Mucosa of stomach (tissue), 1 donor: ENCODE measurements at regions not wholly inside any gene's neighbourhood (a gene's known extent, or its start where the extent isn't known, plus 50 kb on each side); places are given as distances from the start of the nearest gene placed in this dataset.

Experiments
- H3K27me3 ChIP-seq: one replicate; pipeline ENCODE4 v1.7.0; 2013; ENCODE audit warnings: mild to moderate bottlenecking, low read length; ENCODE audit not compliant: control insufficient read depth, insufficient read depth
- H3K36me3 ChIP-seq: one replicate; pipeline ENCODE4 v1.7.0; 2013; ENCODE audit warnings: low read length; ENCODE audit not compliant: control insufficient read depth, insufficient read depth
- H3K4me1 ChIP-seq: one replicate; pipeline ENCODE4 v1.7.0; 2013; ENCODE audit warnings: mild to moderate bottlenecking, low read length; ENCODE audit not compliant: control insufficient read depth, insufficient read depth
- H3K4me3 ChIP-seq: one replicate; pipeline ENCODE4 v1.7.0; 2013; ENCODE audit warnings: low read length
- H3K9ac ChIP-seq: one replicate; pipeline ENCODE4 v1.7.0; 2013; ENCODE audit warnings: mild to moderate bottlenecking, low read length, moderate library complexity
- H3K9me3 ChIP-seq: one replicate; pipeline ENCODE4 v1.7.0; 2013; ENCODE audit warnings: mild to moderate bottlenecking, low read length, moderate library complexity; ENCODE audit not compliant: control insufficient read depth
- donor health status: Pancreatic carcinoma.

- Histone ChIP-seq H3K36me3 (no peaks in the 10 kb centered on the region), H3K4me3 (no peak overlapping the region), H3K27me3 (no peaks in the 10 kb centered on the region), H3K9ac (no peak overlapping the region), H3K9me3 (no peaks in the 10 kb centered on the region), H3K4me1 (no peaks in the 10 kb centered on the region)
These were observed 721.4 kb downstream of the BRD1 start for GRCh38 chr22:49106096-49106841.

GRCh38 chr22:49104434-49104833 is 723.2 kb downstream of the BRD1 start:
- Histone ChIP-seq H3K9ac (no peak overlapping the region), H3K4me3 (no peak overlapping the region), H3K36me3 (no peaks in the 10 kb centered on the region), H3K9me3 (no peaks in the 10 kb centered on the region), H3K27me3 (peaks cover 4% of the 10 kb centered on the region), H3K4me1 (no peaks in the 10 kb centered on the region)

GRCh38 chr22:49103314-49104059 is 724.2 kb downstream of the BRD1 start:
- peaks cover 4% of the 10 kb centered on the region for H3K27me3 ChIP-seq
- H3K36me3 ChIP-seq, result no peaks in the 10 kb centered on the region
- H3K4me3 ChIP-seq, result no peak overlapping the region
- no peaks in the 10 kb centered on the region for H3K9me3 ChIP-seq
- no peak overlapping the region for H3K9ac ChIP-seq
- no peaks in the 10 kb centered on the region for H3K4me1 ChIP-seq

GRCh38 chr22:49102367-49102766 is 725.3 kb downstream of the BRD1 start:
- no peaks in the 10 kb centered on the region for H3K4me1 ChIP-seq
- H3K4me3 ChIP-seq, result no peak overlapping the region
- no peaks in the 10 kb centered on the region for H3K9me3 ChIP-seq
- H3K9ac ChIP-seq, result no peak overlapping the region
- H3K36me3 ChIP-seq, result no peaks in the 10 kb centered on the region
- peaks cover 4% of the 10 kb centered on the region for H3K27me3 ChIP-seq

- Histone ChIP-seq H3K4me1 (no peaks in the 10 kb centered on the region), H3K9ac (no peak overlapping the region), H3K4me3 (no peak overlapping the region), H3K27me3 (peaks cover 4% of the 10 kb centered on the region), H3K9me3 (no peaks in the 10 kb centered on the region), H3K36me3 (no peaks in the 10 kb centered on the region)
These were observed 725.8 kb downstream of the BRD1 start for GRCh38 chr22:49101873-49102272.

GRCh38 chr22:49101225-49101624 is 726.4 kb downstream of the BRD1 start:
- no peaks in the 10 kb centered on the region for H3K4me1 ChIP-seq
- H3K9me3 ChIP-seq, result no peaks in the 10 kb centered on the region
- H3K27me3 ChIP-seq, result peaks cover 4% of the 10 kb centered on the region
- H3K36me3 ChIP-seq, result no peaks in the 10 kb centered on the region
- H3K4me3 ChIP-seq, result no peak overlapping the region
- H3K9ac ChIP-seq, result no peak overlapping the region

- Histone ChIP-seq H3K4me3 (no peak overlapping the region), H3K27me3 (peaks cover 4% of the 10 kb centered on the region), H3K9me3 (no peaks in the 10 kb centered on the region), H3K36me3 (no peaks in the 10 kb centered on the region), H3K4me1 (no peaks in the 10 kb centered on the region), H3K9ac (no peak overlapping the region)
These were observed 726.9 kb downstream of the BRD1 start for GRCh38 chr22:49100773-49101172.

- Histone ChIP-seq H3K9ac (no peak overlapping the region), H3K4me3 (no peak overlapping the region), H3K27me3 (peaks cover 4% of the 10 kb centered on the region), H3K36me3 (no peaks in the 10 kb centered on the region), H3K4me1 (no peaks in the 10 kb centered on the region), H3K9me3 (no peaks in the 10 kb centered on the region)
These were observed 727.4 kb downstream of the BRD1 start for GRCh38 chr22:49100316-49100715.

- no peaks in the 10 kb centered on the region for H3K4me1 ChIP-seq
- no peaks in the 10 kb centered on the region for H3K9me3 ChIP-seq
- no peak overlapping the region for H3K4me3 ChIP-seq
- no peak overlapping the region for H3K9ac ChIP-seq
- H3K36me3 ChIP-seq, result no peaks in the 10 kb centered on the region
- peaks cover 4% of the 10 kb centered on the region for H3K27me3 ChIP-seq
These were observed 728.1 kb downstream of the BRD1 start for GRCh38 chr22:49099496-49100124.

- no peaks in the 10 kb centered on the region for H3K4me1 ChIP-seq
- no peak overlapping the region for H3K9ac ChIP-seq
- H3K27me3 ChIP-seq, result peaks cover 4% of the 10 kb centered on the region
- H3K9me3 ChIP-seq, result no peaks in the 10 kb centered on the region
- no peak overlapping the region for H3K4me3 ChIP-seq
- no peaks in the 10 kb centered on the region for H3K36me3 ChIP-seq
These were observed 728.6 kb downstream of the BRD1 start for GRCh38 chr22:49099089-49099488.

- H3K27me3 ChIP-seq, result peaks cover 4% of the 10 kb centered on the region
- no peaks in the 10 kb centered on the region for H3K9me3 ChIP-seq
- H3K4me1 ChIP-seq, result no peaks in the 10 kb centered on the region
- H3K36me3 ChIP-seq, result no peaks in the 10 kb centered on the region
- no peak overlapping the region for H3K9ac ChIP-seq
- no peak overlapping the region for H3K4me3 ChIP-seq
These were observed 729.7 kb downstream of the BRD1 start for GRCh38 chr22:49097966-49098365.
